ENCODE measurements at regions not wholly inside any gene's neighbourhood (a gene's known extent, or its start where the extent isn't known, plus 50 kb on each side); places are given as distances from the start of the nearest gene placed in this dataset.

DNA sequence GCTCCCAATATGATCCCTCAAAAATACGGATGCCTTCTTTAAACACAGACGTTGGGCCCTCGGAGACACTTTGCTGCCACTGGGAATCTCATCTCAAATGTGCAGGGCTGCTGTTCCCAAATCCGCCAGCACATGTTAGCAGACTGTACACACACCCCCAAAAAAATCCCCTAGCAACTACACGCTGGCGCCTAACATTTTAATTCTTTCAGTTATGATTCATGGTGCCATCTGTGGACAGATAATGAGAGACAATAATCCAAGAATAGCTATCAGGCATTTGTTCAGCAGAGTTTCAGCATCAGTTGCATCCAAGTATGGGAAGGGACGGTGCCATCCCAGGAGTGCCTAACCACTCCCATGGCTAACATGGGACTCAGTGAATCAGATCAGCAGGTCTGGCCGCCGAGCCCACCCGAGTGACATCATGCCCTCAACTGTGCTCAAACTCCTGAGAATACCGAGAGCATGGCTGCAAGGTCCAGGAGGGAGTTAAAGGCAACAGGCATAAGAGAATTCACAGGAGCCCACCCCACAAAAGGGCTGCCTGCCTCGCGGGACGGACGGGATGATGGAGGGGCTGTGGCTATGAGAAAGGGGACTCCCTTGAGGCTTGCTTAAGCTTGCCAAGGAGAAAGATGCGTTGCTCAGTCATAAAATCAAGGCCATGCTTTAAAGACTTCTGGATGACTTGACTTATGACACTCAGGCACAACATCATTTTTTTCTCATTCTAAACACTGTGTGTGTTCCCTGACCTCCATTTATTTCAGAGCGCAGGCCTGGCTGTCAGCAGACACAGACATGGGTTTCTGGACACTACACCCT, 337.0 kb downstream of the SHANK2 start:
- Histone ChIP-seq H3K9me3 (ENCODE audit: insufficient read depth, low read depth, low read length) (no peaks in the 10 kb centered on the region), H3K27ac (ENCODE audit: low read depth, low read length) (no peak overlapping the region), H3K27me3 (ENCODE audit: insufficient read depth, low read length) (no peaks in the 10 kb centered on the region), H3K9ac (ENCODE audit: low read depth, low read length) (no peak overlapping the region), H3K4me1 (ENCODE audit: insufficient read depth, low read length) (peaks cover 21% of the 10 kb centered on the region), H3K36me3 (ENCODE audit: insufficient read depth, low read length) (no peaks in the 10 kb centered on the region), H3K4me3 (ENCODE audit: low read length) (no peak overlapping the region)
- WGBS, result 85% methylated on average over 17 of the region's 17 CpGs

DNA sequence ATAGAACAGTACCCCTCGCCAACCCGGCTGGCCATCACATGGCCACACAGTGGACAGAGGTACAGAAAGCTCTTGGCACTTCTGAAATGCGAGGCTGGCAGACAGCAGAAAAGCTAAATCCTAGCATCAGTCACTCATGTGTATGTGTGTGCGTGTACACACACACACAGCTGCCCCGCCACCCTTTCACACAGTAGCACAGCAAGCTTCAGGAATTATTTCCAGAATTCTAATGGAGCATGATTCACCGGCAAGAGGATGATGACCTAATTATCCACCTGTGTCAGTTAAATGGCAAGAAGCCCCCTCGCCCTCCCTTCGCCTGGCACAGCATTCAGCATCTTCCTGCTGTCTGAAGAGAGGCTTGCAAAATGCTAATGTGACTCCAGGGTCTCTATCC, 336.0 kb downstream of the SHANK2 start:
- no peak overlapping the region for H3K27ac ChIP-seq (ENCODE audit: low read depth, low read length)
- peaks cover 8% of the 10 kb centered on the region; the same call in 1 of the 2 replicates for H3K9me3 ChIP-seq (ENCODE audit: insufficient read depth, low read depth, low read length)
- no peaks in the 10 kb centered on the region for H3K27me3 ChIP-seq (ENCODE audit: insufficient read depth, low read length)
- peaks cover 21% of the 10 kb centered on the region for H3K4me1 ChIP-seq (ENCODE audit: insufficient read depth, low read length)
- 93% methylated on average over 8 of the region's 8 CpGs for WGBS
- no peaks in the 10 kb centered on the region for H3K36me3 ChIP-seq (ENCODE audit: insufficient read depth, low read length)
- H3K9ac ChIP-seq (ENCODE audit: low read depth, low read length), result no peak overlapping the region
- no peak overlapping the region for H3K4me3 ChIP-seq (ENCODE audit: low read length)

DNA sequence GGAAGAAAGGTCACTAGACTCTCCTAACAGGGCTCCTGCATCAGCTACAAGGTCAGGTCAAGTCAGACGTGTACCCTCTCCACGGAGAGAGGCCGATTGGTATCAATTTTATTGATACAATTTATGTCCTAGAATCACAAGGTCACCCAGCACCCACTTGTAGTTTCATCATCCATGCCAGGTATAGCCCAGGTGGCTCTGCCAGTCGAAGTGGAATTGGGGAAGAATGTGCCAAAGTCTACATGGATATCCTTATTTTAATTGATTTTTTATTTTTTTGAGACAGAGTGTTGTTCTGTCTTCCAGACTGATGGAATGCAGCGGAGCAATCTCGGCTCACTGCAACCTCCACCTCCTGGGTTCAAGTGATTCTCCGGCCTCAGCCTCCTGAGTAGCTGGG, 334.1 kb downstream of the SHANK2 start:
- H3K9me3 ChIP-seq (ENCODE audit: insufficient read depth, low read depth, low read length), result peaks cover 24% of the 10 kb centered on the region
- no peak overlapping the region for H3K9ac ChIP-seq (ENCODE audit: low read depth, low read length)
- no peaks in the 10 kb centered on the region for H3K27me3 ChIP-seq (ENCODE audit: insufficient read depth, low read length)
- no peak overlapping the region for H3K4me3 ChIP-seq (ENCODE audit: low read length)
- H3K36me3 ChIP-seq (ENCODE audit: insufficient read depth, low read length), result no peaks in the 10 kb centered on the region
- WGBS, result 80% methylated on average over 7 of the region's 7 CpGs
- no peak overlapping the region for H3K27ac ChIP-seq (ENCODE audit: low read depth, low read length)
- H3K4me1 ChIP-seq (ENCODE audit: insufficient read depth, low read length), result peaks cover 14% of the 10 kb centered on the region

GRCh38 chr11:70921804-70922203, 330.6 kb downstream of the SHANK2 start:
- H3K9me3 ChIP-seq (ENCODE audit: insufficient read depth, low read depth, low read length), result peaks cover 24% of the 10 kb centered on the region
- no peak overlapping the region for H3K27ac ChIP-seq (ENCODE audit: low read depth, low read length)
- H3K4me3 ChIP-seq (ENCODE audit: low read length), result no peak overlapping the region
- H3K27me3 ChIP-seq (ENCODE audit: insufficient read depth, low read length), result no peaks in the 10 kb centered on the region
- no peak overlapping the region for H3K9ac ChIP-seq (ENCODE audit: low read depth, low read length)
- WGBS, result 97% methylated on average over 4 of the region's 4 CpGs
- H3K4me1 ChIP-seq (ENCODE audit: insufficient read depth, low read length), result no peaks in the 10 kb centered on the region
- H3K36me3 ChIP-seq (ENCODE audit: insufficient read depth, low read length), result no peaks in the 10 kb centered on the region

GRCh38 chr11:70924108-70924507, 328.3 kb downstream of the SHANK2 start:
- H3K4me3 ChIP-seq (ENCODE audit: low read length), result no peak overlapping the region
- peaks cover 24% of the 10 kb centered on the region for H3K9me3 ChIP-seq (ENCODE audit: insufficient read depth, low read depth, low read length)
- H3K9ac ChIP-seq (ENCODE audit: low read depth, low read length), result no peak overlapping the region
- 92% methylated on average over 8 of the region's 8 CpGs for WGBS
- H3K27me3 ChIP-seq (ENCODE audit: insufficient read depth, low read length), result no peaks in the 10 kb centered on the region
- H3K27ac ChIP-seq (ENCODE audit: low read depth, low read length), result no peak overlapping the region
- no peaks in the 10 kb centered on the region for H3K36me3 ChIP-seq (ENCODE audit: insufficient read depth, low read length)
- 0 out of 2 replicates have a peak, but pooled peaks cover 6% of the 10 kb centered on the region for H3K4me1 ChIP-seq (ENCODE audit: insufficient read depth, low read length)

- Histone ChIP-seq H3K9ac (ENCODE audit: low read depth, low read length) (no peak overlapping the region), H3K27ac (ENCODE audit: low read depth, low read length) (no peak overlapping the region), H3K4me1 (ENCODE audit: insufficient read depth, low read length) (0 out of 2 replicates have a peak, but pooled peaks cover 6% of the 10 kb centered on the region), H3K9me3 (ENCODE audit: insufficient read depth, low read depth, low read length) (peaks cover 24% of the 10 kb centered on the region), H3K36me3 (ENCODE audit: insufficient read depth, low read length) (no peaks in the 10 kb centered on the region), H3K4me3 (ENCODE audit: low read length) (no peak overlapping the region), H3K27me3 (ENCODE audit: insufficient read depth, low read length) (no peaks in the 10 kb centered on the region)
- 95% methylated on average over 3 of the region's 3 CpGs for WGBS
Measured at GRCh38 chr11:70925238-70925637, 327.1 kb downstream of the SHANK2 start.

- H3K4me1 ChIP-seq (ENCODE audit: insufficient read depth, low read length), result 0 out of 2 replicates have a peak, but pooled peaks cover 6% of the 10 kb centered on the region
- H3K27ac ChIP-seq (ENCODE audit: low read depth, low read length), result no peak overlapping the region
- H3K27me3 ChIP-seq (ENCODE audit: insufficient read depth, low read length), result no peaks in the 10 kb centered on the region
- no peaks in the 10 kb centered on the region for H3K36me3 ChIP-seq (ENCODE audit: insufficient read depth, low read length)
- 87% methylated on average over 13 of the region's 14 CpGs for WGBS
- no peak overlapping the region for H3K4me3 ChIP-seq (ENCODE audit: low read length)
- no peak overlapping the region for H3K9ac ChIP-seq (ENCODE audit: low read depth, low read length)
- peaks cover 13% of the 10 kb centered on the region for H3K9me3 ChIP-seq (ENCODE audit: insufficient read depth, low read depth, low read length)
Measured at GRCh38 chr11:70926543-70927201, 325.7 kb downstream of the SHANK2 start.

DNA sequence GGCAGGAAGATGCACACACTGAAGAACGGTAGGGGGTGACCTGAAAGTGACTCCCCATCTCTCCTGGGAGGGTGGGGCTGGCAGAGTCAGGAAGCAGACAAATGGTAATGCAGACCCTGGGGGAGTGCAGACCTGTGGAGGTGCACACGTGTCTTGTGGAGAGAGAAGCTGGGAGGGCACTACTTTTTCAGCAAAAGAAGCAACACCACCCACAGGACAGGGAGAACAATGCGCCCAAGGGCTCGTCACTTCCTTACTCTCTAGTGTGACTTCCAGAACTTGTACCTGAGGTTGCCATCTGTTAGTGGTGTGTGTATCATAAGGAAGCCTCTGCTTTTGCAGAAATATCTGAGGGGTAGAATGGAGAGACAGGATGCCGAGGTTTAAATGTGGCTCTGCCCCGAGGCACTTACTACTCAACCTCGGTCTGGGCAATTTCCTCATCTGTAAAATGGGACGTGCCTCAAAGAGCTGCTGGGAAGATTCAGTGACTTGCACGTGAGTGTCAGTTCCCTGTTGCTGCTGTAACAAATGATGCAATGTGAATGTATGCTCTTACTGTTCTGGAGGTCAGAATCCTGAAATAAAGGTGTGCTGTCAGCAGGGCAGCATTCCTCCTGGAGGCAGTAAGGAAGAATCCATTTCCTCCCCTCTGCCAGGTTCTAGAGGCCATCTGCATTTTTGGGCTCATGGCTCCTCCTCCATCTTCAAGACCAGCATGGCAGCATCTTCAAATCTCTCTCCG, 323.4 kb downstream of the SHANK2 start:
- H3K9ac ChIP-seq (ENCODE audit: low read depth, low read length), result no peak overlapping the region
- no peak overlapping the region for H3K4me3 ChIP-seq (ENCODE audit: low read length)
- H3K36me3 ChIP-seq (ENCODE audit: insufficient read depth, low read length), result no peaks in the 10 kb centered on the region
- WGBS, result 79% methylated on average over 10 of the region's 10 CpGs
- 0 out of 2 replicates have a peak, but pooled peaks cover 6% of the 10 kb centered on the region for H3K4me1 ChIP-seq (ENCODE audit: insufficient read depth, low read length)
- H3K27me3 ChIP-seq (ENCODE audit: insufficient read depth, low read length), result no peaks in the 10 kb centered on the region
- H3K9me3 ChIP-seq (ENCODE audit: insufficient read depth, low read depth, low read length), result no peaks in the 10 kb centered on the region; the same call in 1 of the 2 replicates
- no peak overlapping the region for H3K27ac ChIP-seq (ENCODE audit: low read depth, low read length)

GRCh38 chr11:70930215-70930614, 322.2 kb downstream of the SHANK2 start:
- WGBS, result 96% methylated on average over 3 of the region's 3 CpGs
- H3K4me3 ChIP-seq (ENCODE audit: low read length), result no peak overlapping the region
- no peaks in the 10 kb centered on the region for H3K27me3 ChIP-seq (ENCODE audit: insufficient read depth, low read length)

DNA sequence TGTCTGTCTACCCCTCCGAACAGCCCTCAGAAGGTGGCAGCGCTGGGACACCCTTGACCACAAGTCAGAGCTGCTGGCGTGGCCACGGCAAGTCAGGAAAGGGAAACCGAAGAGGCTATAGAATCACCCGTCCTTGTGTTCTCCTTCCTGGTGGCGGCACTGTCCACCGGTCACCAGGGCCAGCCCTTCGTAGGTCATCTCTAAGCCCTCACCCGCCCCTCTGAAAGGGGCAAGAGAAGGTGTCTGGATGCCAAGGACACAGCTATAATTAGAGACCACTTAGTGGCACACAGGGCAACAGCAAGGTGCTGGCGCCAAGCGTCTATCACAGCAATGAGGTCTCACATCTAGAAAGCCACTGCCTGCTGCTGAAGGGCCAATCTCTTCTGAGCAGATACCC, 320.9 kb downstream of the SHANK2 start:
- 87% methylated on average over 12 of the region's 12 CpGs for WGBS
- Histone ChIP-seq H3K4me3 (ENCODE audit: low read length) (no peak overlapping the region), H3K27me3 (ENCODE audit: insufficient read depth, low read length) (no peaks in the 10 kb centered on the region), H3K4me1 (ENCODE audit: insufficient read depth, low read length) (0 out of 2 replicates have a peak, but pooled peaks cover 6% of the 10 kb centered on the region), H3K9ac (ENCODE audit: low read depth, low read length) (no peak overlapping the region), H3K9me3 (ENCODE audit: insufficient read depth, low read depth, low read length) (no peaks in the 10 kb centered on the region; the same call in 1 of the 2 replicates), H3K27ac (ENCODE audit: low read depth, low read length) (no peak overlapping the region), H3K36me3 (ENCODE audit: insufficient read depth, low read length) (no peaks in the 10 kb centered on the region)

More at GRCh38 chr11:70930215-70930614, 322.2 kb downstream of the SHANK2 start:
- Histone ChIP-seq H3K27ac (ENCODE audit: low read depth, low read length) (no peak overlapping the region), H3K9ac (ENCODE audit: low read depth, low read length) (no peak overlapping the region), H3K9me3 (ENCODE audit: insufficient read depth, low read depth, low read length) (no peaks in the 10 kb centered on the region; the same call in 1 of the 2 replicates), H3K36me3 (ENCODE audit: insufficient read depth, low read length) (no peaks in the 10 kb centered on the region), H3K4me1 (ENCODE audit: insufficient read depth, low read length) (0 out of 2 replicates have a peak, but pooled peaks cover 6% of the 10 kb centered on the region)
